ENCODE measurements at regions not wholly inside any gene's neighbourhood (a gene's known extent, or its start where the extent isn't known, plus 50 kb on each side); places are given as distances from the start of the nearest gene placed in this dataset.

- TF ChIP-seq CTCF (IDR thresholded peaks at IDR 0.05; ENCODE audit: borderline replicate concordance, extremely low read depth, low read length, poor library complexity, severe bottlenecking) (no peak), EZH2 (IDR thresholded peaks at IDR 0.05; ENCODE audit: borderline replicate concordance, low read depth, low read length, severe bottlenecking) (no peak)
These were observed 188.4 kb upstream of the MAOA start for GRCh38 chrX:43467608-43468234.
